OCI-LY3 (cell line): ENCODE measurements at regions not wholly inside any gene's neighbourhood (a gene's known extent, or its start where the extent isn't known, plus 50 kb on each side); places are given as distances from the start of the nearest gene placed in this dataset.

Source experiments
- H2AFZ ChIP-seq: fragments of 200-600, 300-600 bp; shearing (Covaris generic); 2 replicates; pipeline ENCODE4 v1.6.0; 2014; ENCODE audit warnings: antibody characterized with exemption, low read depth, low read length
- H3K27ac ChIP-seq: fragments of 200-600, 300-600 bp; sonication (generic); 2 replicates; pipeline ENCODE4 v1.5.1; 2014; ENCODE audit warnings: mild to moderate bottlenecking, low read length, moderate library complexity, mixed read lengths
- H3K27me3 ChIP-seq: fragments of 200-600, 300-600 bp; sonication (generic); 2 replicates; pipeline ENCODE4 v1.6.1; 2014; ENCODE audit warnings: low read depth, low read length, mixed read lengths
- H3K36me3 ChIP-seq: fragments of 200-600, 300-600 bp; sonication (generic); replicated peaks from 2 replicates; pipeline ENCODE3; 2014; ENCODE audit warnings: low read depth, low read length, mixed read lengths
- H3K4me1 ChIP-seq: fragments of 300-600, 200-600 bp; sonication (generic); 2 replicates; pipeline ENCODE4 v1.6.1; 2014; ENCODE audit warnings: low read length, mixed read lengths
- H3K4me2 ChIP-seq: fragments of 200-600, 300-600 bp; sonication (generic); 2 replicates; pipeline ENCODE4 v1.6.1; 2014; ENCODE audit warnings: low read length, mixed read lengths
- H3K4me3 ChIP-seq: fragments of 300-600, 200-600 bp; sonication (generic); 2 replicates; pipeline ENCODE4 v1.5.1; 2014; ENCODE audit warnings: antibody characterized with exemption, mild to moderate bottlenecking, low read length, moderate library complexity
- H3K79me2 ChIP-seq: fragments of 300-600, 200-600 bp; shearing (Covaris generic); 2 replicates; pipeline ENCODE4 v1.6.1; 2014; ENCODE audit warnings: mild to moderate bottlenecking, low read length, mixed read lengths
- H3K9ac ChIP-seq: fragments of 300-600, 200-600 bp; shearing (Covaris generic); 2 replicates; pipeline ENCODE4 v1.6.0; 2014; ENCODE audit warnings: mild to moderate bottlenecking, low read length, moderate library complexity
- H3K9me3 ChIP-seq: fragments of 200-600, 300-600 bp; shearing (Covaris generic); 2 replicates; pipeline ENCODE4 v1.6.1; 2014; ENCODE audit warnings: low read length, mixed read lengths; ENCODE audit not compliant: insufficient read depth
- H4K20me1 ChIP-seq: fragments of 200-600, 300-600 bp; sonication (generic); 2 replicates; pipeline ENCODE4 v1.6.1; 2016; ENCODE audit warnings: low read length, mixed read lengths; ENCODE audit not compliant: insufficient read depth
- CTCF ChIP-seq: fragments of 200-600, 300-600 bp; sonication (generic); IDR thresholded peaks from 2 replicates; pipeline ENCODE4 v1.5.1; 2014; ENCODE audit warnings: antibody characterized with exemption, low read length, low read depth
- EZH2phosphoT487 ChIP-seq: fragments of 200-600 bp; shearing (Covaris generic); IDR thresholded peaks from 2 replicates; pipeline ENCODE4 v1.6.1; 2018; ENCODE audit warnings: antibody characterized with exemption, mixed run types, low read depth

- Histone ChIP-seq H3K4me2 (no peak overlapping the region), H3K36me3 (no peaks in the 10 kb centered on the region), H3K79me2 (no peaks in the 10 kb centered on the region), H3K4me1 (peaks cover 7% of the 10 kb centered on the region; the same call in 1 of the 2 replicates), H3K9me3 (no peaks in the 10 kb centered on the region), H3K27me3 (no peaks in the 10 kb centered on the region), H3K9ac (no peak overlapping the region), H3K27ac (no peak overlapping the region), H3K4me3 (no peak overlapping the region), H2AFZ (no peak overlapping the region), H4K20me1 (no peaks in the 10 kb centered on the region)
- TF ChIP-seq EZH2phosphoT487 = no peak
- no peak for TF ChIP-seq CTCF
These were observed 89.2 kb upstream of the DSCAM start for GRCh38 chr21:40936178-40936577.

- H3K27ac ChIP-seq = no peak overlapping the region
- peaks cover 7% of the 10 kb centered on the region; the same call in 1 of the 2 replicates for H3K4me1 ChIP-seq
- no peaks in the 10 kb centered on the region for H3K9me3 ChIP-seq
- H3K36me3 ChIP-seq = no peaks in the 10 kb centered on the region
- H3K9ac ChIP-seq = no peak overlapping the region
- H3K27me3 ChIP-seq = no peaks in the 10 kb centered on the region
- no peaks in the 10 kb centered on the region for H3K79me2 ChIP-seq
- no peaks in the 10 kb centered on the region for H4K20me1 ChIP-seq
- no peak overlapping the region for H3K4me2 ChIP-seq
- H3K4me3 ChIP-seq = no peak overlapping the region
- no peak overlapping the region for H2AFZ ChIP-seq
- TF ChIP-seq EZH2phosphoT487 = no peak
- no peak for TF ChIP-seq CTCF
These were observed 89.9 kb upstream of the DSCAM start for GRCh38 chr21:40936771-40937261.

GRCh38 chr21:40938078-40938477, 91.1 kb upstream of the DSCAM start:
- no peaks in the 10 kb centered on the region for H3K9me3 ChIP-seq
- H3K4me3 ChIP-seq = no peak overlapping the region
- no peaks in the 10 kb centered on the region for H4K20me1 ChIP-seq
- no peak overlapping the region for H2AFZ ChIP-seq
- H3K4me2 ChIP-seq = no peak overlapping the region
- H3K27me3 ChIP-seq = no peaks in the 10 kb centered on the region
- H3K79me2 ChIP-seq = no peaks in the 10 kb centered on the region
- H3K36me3 ChIP-seq = no peaks in the 10 kb centered on the region
- H3K9ac ChIP-seq = no peak overlapping the region
- peaks cover 7% of the 10 kb centered on the region; the same call in 1 of the 2 replicates for H3K4me1 ChIP-seq
- TF ChIP-seq CTCF (no peak), EZH2phosphoT487 (no peak)
- H3K27ac ChIP-seq = no peak overlapping the region

- Histone ChIP-seq H3K27ac (no peak overlapping the region), H3K79me2 (no peaks in the 10 kb centered on the region), H2AFZ (no peak overlapping the region), H3K4me3 (no peak overlapping the region), H3K4me2 (no peak overlapping the region), H3K9me3 (no peaks in the 10 kb centered on the region), H3K36me3 (no peaks in the 10 kb centered on the region), H3K27me3 (no peaks in the 10 kb centered on the region), H3K9ac (no peak overlapping the region), H3K4me1 (peaks cover 3% of the 10 kb centered on the region; the same call in 1 of the 2 replicates), H4K20me1 (no peaks in the 10 kb centered on the region)
- TF ChIP-seq CTCF (no peak), EZH2phosphoT487 (no peak)
These were observed 91.7 kb upstream of the DSCAM start for GRCh38 chr21:40938611-40939010.
